Ramos (cell line): ENCODE measurements at regions not wholly inside any gene's neighbourhood (a gene's known extent, or its start where the extent isn't known, plus 50 kb on each side); places are given as distances from the start of the nearest gene placed in this dataset.

Source experiments
- in situ Hi-C: fragments of 300-500 bp; cut with MboI; formaldehyde crosslinking; loops from one replicate; pipeline ENCODE4 v1.14.3; 2022; ENCODE audit warnings: low sequenced_read_pairs; ENCODE audit not compliant: unreplicated experiment

DNA sequence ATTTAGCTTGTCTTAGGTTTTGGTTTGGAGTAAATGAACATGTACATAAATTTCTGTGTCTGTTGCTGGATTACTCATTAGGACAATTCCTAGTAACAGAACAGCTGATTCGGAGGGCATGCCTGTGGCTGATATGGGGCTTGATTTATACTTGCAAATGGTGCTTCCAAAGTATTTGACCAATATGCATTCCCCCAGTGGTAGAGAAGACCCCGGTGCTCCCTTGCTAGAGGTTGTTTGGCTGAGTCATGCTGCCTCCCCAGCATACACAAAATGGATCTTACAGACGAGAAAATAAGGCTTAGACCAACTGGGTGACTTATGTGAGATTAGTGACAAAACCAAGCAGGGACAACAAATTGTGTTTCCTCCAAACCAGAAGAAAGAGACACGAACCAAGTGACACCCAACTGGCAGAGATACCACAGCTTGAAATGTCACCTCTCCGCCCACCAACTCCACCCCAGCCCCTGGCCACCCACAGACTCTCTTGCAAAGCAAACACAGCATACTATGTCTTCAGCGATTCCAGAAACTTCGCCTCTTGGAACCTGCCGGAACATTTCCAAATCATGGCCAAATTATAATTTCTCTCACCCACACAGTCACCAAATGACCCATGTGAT is 75.9 kb upstream of the ETS2 start:
- in situ Hi-C loops = loop anchor here (10.0 kb wide), 1 partner anchor 405 kb away; no protein-coding TSS in a partner anchor

DNA sequence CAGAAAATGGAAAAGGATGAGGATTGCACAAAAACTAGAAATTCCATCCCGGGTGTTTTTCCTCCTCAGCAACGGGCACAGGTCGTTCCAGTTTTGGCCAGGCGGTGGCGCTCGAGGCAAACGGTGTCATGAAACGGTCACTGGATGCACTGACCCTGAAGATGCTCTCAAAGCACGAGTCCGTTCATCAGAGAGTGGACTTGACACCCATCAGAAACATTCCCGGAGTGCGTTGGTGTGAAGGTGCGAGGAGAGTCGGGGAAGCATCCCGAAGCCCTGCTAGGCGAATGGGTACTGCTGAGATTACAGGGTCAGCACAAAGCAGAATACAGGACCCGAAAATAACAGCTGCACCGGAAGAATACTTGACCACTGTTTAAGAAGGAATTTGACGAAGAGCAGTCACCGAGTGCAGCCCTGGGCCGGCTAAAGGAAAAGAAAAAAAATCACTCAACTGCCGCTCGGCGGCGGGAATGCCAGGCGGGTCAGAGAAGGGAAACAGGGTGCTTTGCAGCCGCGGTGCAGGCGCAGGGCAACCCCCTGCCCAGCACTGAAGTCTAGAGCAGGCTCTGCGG is 71.7 kb upstream of the ETS2 start:
- in situ Hi-C loops = loop anchor here (10.0 kb wide), 1 partner anchor 401 kb away; no protein-coding TSS in a partner anchor

DNA sequence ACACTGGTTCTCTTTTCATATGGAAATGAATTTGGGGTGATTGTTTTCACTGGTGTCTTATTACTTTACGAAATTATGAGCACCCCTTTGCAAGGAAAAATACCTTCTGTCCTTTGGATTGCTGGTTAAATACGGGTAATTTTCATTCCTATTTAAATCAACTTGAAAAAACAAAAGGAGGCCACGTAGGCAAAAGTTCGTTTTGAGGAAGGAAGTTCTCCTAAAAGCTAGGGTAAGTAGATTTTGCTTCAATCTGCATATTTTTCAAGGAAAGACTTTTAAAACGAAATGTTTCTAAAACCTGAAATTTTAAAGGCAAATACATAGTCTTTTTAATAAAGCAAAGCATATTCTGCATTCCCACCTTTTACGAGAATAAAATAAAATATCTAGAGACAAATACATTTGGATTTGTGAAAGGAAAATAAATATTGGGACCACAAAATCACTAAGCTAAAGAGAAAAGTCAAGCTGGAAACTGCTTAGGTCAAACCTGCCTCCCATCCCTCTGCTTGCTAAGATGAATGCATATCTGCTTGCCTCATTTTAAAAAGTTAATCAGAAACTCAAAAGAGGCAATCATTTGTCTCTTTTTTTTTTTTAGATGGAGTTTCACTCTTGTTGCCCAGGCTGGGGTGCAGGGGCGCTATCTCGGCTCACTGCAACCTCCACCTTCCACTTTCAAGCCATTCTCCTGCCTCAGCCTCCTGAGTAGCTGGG is 70.9 kb upstream of the ETS2 start:
- in situ Hi-C loops = loop anchor here (10.0 kb wide), 1 partner anchor 400 kb away; no protein-coding TSS in a partner anchor

DNA sequence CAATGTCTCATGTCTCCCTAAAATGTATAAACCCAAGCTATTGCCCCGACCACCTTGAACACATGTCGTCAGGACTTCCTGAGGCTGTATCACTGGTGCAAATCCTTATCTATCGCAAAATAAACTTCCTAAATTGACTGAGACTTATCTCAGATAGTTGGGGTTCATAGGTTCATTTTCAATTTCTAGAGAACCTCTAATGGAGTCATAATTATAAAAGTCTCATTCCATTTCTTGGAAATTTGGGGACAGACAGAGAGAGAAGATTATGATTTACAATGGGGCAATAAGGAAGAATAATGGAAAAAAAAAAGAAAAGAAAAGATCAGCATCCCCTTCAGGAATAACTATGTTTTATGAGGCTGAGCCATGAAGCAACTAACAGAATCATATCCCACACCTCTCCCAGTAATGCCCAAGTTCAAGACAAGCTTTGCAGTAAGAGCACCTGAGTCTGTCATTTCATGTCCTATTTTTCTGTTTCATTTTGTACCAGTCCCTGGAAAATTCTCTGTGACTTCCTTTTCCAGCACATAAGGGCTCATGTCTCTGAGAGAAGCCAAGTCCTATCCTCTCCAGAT is 70.0 kb upstream of the ETS2 start:
- in situ Hi-C loops = loop anchor here (10.0 kb wide), 1 partner anchor 399 kb away; no protein-coding TSS in a partner anchor

DNA sequence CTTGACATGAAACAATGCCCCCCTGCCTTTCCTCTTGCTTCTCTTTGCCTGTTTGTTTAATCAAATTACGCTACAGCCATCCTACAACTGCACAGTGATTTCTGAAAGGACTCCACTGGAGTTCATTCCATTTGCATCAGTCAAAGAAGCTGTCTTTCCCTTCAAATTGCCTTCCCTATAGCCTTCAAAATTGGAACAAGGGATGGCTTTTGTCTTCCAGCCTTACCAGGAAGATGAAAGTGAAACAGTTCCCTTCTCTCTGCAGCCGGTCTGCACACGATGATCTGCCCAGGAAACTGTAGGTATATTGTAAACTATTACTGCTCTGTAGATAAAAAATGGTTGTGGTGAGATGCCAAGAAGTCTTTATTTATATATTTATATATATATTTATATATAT is 65.6 kb upstream of the ETS2 start:
- in situ Hi-C loops = no loop called here

DNA sequence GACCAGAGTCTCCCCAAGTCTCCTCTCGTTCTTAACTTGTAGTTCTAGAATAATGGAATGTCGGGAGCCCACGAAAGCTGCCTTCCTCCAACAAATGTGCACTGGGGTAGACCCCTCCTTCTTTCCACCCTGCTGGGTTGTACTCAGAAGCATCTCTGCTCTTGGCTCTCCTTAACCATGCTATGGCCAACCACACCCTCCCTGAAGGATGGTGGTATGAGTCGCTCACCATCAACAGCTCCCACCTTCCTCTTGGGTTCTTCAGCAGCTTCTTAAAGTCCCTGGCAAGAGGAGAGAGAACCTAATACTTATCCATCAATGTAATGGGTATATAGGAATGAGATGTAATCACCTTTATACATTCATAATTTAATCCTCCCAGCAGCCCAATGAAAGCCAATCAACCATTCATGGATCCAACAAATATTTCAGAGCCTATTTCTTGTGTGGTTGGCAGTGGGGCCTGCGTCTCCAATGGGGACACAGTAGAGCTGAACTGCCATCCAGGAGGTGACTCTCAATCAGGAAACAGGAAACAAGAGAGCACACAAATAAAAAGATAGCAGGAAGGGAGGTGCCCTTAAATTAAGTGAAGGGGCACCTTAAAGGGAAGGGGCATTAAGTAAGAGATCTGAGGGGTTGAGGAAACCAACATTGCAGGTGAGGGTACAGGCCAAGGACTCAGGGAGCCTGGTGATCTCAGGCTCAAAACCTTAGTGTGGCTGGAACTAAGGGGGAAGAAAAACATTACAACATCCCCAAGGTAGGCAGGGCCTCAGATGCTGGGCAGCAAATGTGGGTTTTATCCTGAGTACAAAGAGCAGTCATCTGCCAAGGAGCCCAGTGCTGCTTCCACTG is 64.4 kb upstream of the ETS2 start:
- in situ Hi-C loops = no loop called here

DNA sequence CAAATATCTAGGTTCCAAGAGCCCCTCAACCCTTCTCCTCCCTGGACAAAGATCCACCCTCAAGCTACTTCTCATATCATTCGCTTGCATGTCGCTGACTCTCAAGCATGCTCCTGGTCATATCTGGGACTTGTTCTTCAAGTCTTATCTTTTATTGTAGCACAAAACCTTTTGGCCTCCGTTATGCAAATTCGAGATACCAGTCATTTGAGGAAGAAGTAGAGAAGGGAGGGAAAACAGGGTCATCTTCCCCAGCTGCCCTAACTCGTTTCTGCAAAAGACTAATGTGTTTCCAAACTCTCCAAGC is 63.8 kb upstream of the ETS2 start:
- in situ Hi-C loops = no loop called here

DNA sequence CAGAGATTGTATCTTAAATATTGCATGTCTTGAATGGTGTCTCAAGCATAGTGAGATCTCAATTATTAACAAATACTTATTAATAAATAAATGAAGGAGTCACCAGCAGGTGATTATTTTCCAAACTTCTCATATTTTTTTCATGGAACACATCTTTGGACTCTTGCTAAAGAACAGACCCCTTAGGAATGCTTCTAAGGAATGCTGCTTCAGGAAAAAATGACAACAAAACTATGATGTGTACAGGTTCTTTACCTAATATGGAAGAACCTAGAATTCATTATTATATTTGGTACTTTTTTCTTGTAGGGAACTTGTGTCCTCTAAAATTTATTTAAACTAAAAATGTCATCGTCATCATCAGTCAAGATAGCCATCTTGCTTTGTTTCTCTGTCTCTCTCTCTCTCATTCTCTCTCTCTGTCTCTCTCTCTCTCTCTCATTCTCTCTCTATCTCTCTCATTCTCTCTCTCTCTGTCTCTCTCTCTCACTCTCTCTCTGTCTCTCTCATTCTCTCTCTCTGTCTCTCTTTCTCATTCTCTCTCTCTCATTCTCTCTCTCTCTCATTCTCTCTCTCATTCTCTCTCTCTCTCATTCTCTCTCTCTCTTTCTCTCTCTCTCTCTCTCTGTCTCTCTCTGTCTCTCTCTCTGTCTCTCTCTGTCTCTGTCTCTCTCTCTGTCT is 63.0 kb upstream of the ETS2 start:
- in situ Hi-C loops = no loop called here

DNA sequence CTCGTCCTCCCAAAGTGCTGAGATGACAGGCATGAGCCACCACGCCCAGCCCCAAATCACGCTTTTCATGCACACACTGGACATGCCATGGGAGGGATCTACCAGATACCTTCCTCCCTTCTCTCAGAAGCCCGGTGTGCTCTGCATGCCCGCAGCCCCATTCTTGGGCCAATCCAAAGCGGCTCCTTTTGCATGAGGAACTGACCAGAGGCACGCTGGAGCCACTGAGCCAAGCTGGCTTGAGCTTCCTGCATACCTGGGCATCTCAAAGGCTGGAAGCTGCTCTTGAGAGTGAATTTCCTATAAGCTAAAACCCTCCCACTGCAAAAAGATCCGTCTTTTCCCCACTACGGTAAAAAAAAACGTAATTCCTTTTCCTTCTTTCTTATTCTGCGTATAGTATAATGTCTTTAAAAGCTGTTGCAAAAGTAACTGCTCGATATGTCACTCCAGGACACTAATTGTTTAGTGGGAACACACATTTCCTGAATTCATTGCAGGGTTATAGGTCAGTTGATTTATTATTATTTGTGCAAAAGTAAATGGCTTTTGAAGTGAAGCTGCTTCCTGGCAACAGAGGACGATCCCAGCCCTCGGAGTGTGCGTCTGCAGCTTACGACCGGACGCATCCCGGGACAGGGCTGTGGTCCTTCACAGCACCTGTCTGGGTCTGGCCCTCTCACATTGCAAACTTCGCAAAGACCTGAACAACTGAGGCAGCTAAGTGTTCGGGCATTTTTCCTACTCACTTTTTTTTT is 61.8 kb upstream of the ETS2 start:
- in situ Hi-C loops = no loop called here

DNA sequence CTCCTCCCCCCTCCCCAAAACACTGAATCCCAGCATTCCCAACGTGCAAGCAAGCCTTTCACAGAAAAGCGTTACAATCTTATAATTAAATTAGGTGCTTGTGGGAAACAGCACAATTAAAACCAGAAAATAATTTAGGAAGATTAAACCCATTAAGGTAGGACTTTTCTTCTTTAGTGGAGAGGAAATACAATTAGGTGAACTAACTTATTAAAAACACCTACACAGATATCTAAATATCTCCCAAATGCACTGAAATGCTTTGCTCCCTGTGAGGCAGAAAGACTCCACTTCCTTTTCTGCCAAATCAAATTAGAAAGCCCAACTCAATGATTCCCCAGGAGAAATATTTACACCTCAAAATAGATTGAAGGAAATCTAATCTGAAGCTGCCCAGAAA is 60.9 kb upstream of the ETS2 start:
- in situ Hi-C loops = no loop called here

DNA sequence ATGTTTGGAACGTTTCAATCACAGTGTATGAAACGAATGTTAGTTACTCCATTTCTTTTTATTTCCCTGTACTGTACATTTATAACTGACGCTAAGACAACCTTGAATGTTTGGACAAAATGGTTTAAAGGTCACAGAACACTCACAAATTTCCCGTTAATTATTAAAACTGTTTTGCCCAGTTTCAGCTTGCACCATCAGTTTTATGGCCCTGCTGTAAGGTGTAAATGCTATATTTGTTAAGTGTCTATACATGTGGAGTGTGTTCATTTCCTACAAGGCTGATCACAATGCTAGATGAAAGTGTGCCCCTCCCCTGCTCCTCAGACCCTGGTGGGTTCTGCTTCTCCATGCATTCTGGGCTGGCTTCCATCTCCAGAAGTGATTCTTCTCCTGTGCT is 57.9 kb upstream of the ETS2 start:
- in situ Hi-C loops = no loop called here

DNA sequence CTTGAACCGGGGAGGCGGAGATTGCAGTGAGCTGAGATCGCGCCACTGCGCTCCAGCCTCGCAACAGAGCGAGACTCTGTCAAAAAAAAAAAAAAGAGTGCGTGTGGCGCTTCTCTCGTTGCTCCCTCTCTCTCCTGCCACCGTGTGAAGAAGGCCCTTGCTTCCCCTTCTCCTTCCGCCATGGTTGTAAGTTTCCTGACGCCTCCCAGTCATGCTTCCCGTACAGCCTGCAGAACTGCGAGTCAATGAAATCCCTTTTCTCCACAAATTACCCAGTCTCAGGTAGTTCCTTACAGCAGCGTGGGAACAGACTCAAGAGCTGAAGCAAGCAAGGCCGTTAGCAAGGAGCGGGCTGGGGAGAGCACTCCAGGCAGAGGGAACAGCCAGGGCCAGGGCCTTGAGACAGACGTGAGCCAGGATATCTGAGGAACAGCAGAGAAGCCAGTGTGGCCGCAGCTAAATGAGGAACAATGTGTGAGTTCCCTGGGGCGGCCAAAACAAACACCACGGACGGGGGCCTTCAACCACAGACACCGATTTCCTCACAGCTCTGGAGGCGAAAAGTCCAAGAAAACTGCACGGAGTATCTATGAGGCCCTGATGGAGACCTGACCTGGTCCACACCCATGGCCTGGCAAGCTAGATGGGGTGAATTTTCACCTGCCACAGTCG is 54.2 kb upstream of the ETS2 start:
- in situ Hi-C loops = no loop called here

DNA sequence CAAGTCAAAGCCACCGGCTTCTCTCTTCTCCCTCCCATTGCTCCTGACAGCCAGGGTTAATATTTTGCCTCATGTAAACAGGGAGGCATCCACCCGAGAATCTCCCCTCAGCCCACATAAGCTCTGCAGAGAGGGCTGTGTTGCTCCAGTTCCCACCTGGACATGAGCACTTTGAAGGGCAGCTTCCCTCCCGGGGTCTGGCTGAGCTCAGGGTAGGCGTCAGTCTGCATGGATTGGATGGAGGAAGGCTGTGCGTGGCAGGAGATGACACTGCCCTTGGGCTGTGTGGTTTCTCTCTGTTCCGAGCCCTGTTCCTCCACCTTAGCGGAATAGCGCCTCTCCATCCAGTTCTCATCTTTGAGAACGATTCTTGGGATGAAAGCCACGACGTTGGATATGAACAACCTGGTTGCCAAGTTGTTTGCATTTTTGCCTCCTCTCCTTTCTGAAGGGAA is 53.7 kb upstream of the ETS2 start:
- in situ Hi-C loops = no loop called here

DNA sequence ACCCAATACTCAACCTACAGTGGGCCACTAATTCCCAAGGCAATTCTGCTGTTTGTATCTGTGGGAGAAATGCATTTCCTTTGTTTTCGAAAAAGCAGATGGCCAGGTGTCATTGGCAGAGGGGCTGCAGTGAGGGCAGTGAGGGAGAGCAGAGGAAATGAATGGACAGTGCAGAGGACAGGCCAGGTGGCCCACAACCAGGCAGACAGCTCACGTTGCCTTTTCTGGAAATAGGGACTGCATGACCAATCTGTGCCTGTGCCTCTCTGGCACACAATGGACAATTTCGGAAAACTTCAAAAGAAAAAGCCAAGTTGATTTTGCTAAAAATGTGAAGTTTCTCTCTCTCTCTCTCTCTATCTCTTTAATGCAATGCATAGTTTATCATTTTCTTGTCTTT is 52.6 kb upstream of the ETS2 start:
- in situ Hi-C loops = no loop called here

DNA sequence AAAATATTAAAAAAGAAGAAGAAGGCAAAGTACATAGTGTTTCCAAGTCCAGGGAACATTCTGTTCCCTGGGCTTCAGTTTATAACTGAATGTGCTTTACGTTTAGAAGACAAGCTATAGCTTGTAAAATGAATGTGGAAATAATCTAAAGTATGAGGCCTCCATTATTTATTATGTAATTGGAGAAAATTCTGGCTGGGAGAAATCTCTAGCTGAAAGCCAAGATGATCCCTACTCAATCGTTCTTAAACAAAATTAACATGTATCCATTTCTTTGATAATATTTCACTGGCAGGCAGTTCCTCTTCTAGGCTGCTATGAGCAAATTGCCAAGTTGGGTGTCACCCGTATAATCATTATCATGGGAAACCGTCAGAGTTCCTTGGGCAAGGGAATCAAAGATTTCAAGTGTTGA is 52.2 kb upstream of the ETS2 start:
- in situ Hi-C loops = no loop called here
